LNCAP (cell line): ENCODE measurements at regions not wholly inside any gene's neighbourhood (a gene's known extent, or its start where the extent isn't known, plus 50 kb on each side); places are given as distances from the start of the nearest gene placed in this dataset.

ENCODE experiments used
- CTCF ChIP-seq: fragments of 450-650 bp; IDR thresholded peaks from 2 replicates; pipeline ENCODE4 v1.5.1; 2017; ENCODE audit warnings: mild to moderate bottlenecking

- no peak for TF ChIP-seq CTCF
Observed at GRCh38 chr3:181486141-181486885, 225.4 kb upstream of the SOX2 start.

- no peak for TF ChIP-seq CTCF
Observed at GRCh38 chr3:181484026-181484425, 227.7 kb upstream of the SOX2 start.

- no peak for TF ChIP-seq CTCF
Observed at GRCh38 chr3:181470349-181470748, 241.4 kb upstream of the SOX2 start.

- TF ChIP-seq CTCF = no peak
Observed at GRCh38 chr3:181464033-181464694, 247.6 kb upstream of the SOX2 start.

GRCh38 chr3:181461381-181461780 lies 250.3 kb upstream of the SOX2 start:
- no peak for TF ChIP-seq CTCF

GRCh38 chr3:181459516-181459915 lies 252.2 kb upstream of the SOX2 start:
- TF ChIP-seq CTCF = no peak

- TF ChIP-seq CTCF = no peak
Observed at GRCh38 chr3:181458857-181459256, 252.9 kb upstream of the SOX2 start.
